ENCODE measurements at regions not wholly inside any gene's neighbourhood (a gene's known extent, or its start where the extent isn't known, plus 50 kb on each side); places are given as distances from the start of the nearest gene placed in this dataset.

GRCh38 chr3:178097576-178097975, 438.7 kb upstream of the KCNMB2 start:
- TF ChIP-seq, protein P1, sequence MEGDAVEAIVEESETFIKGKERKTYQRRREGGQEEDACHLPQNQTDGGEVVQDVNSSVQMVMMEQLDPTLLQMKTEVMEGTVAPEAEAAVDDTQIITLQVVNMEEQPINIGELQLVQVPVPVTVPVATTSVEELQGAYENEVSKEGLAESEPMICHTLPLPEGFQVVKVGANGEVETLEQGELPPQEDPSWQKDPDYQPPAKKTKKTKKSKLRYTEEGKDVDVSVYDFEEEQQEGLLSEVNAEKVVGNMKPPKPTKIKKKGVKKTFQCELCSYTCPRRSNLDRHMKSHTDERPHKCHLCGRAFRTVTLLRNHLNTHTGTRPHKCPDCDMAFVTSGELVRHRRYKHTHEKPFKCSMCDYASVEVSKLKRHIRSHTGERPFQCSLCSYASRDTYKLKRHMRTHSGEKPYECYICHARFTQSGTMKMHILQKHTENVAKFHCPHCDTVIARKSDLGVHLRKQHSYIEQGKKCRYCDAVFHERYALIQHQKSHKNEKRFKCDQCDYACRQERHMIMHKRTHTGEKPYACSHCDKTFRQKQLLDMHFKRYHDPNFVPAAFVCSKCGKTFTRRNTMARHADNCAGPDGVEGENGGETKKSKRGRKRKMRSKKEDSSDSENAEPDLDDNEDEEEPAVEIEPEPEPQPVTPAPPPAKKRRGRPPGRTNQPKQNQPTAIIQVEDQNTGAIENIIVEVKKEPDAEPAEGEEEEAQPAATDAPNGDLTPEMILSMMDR (IDR thresholded peaks at IDR 0.05) = no peak
- no peak for TF ChIP-seq POLR2A (IDR thresholded peaks at IDR 0.05)

Data from testis (tissue), 2 donors.